Caco-2 (cell line): ENCODE measurements at regions not wholly inside any gene's neighbourhood (a gene's known extent, or its start where the extent isn't known, plus 50 kb on each side); places are given as distances from the start of the nearest gene placed in this dataset.

Experiments used
- BruUV-seq: library from RNA; stranded (reverse); fragments of 400-500 nt; replicated peaks from 2 replicates; lab custom pipeline; 2021; lab: Mats Ljungman, UMichigan
- CTCF ChIA-PET: fragments of 300-600 bp; sonication (Branson Sonifier 250); formaldehyde crosslinking; loops from one replicate; lab custom pipeline; 2022; ENCODE audit warnings: antibody characterized with exemption; lab: Charles Lee
- POLR2A ChIA-PET: fragments of 300-600 bp; sonication (Branson Sonifier 250); formaldehyde crosslinking; loops from one replicate; lab custom pipeline; 2022; ENCODE audit warnings: antibody characterized with exemption; lab: Charles Lee
- DNase-seq, 2 experiments: peaks; one replicate each; pipeline versions ENCODE4 v3.0.0 to v3.0.0-alpha.2; 2020 to 2022
- H3K27me3 ChIP-seq: replicated peaks from 2 replicates; pipeline ENCODE4 v1.6.0; 2011; ENCODE audit warnings: low read length; ENCODE audit not compliant: control insufficient read depth, insufficient read depth
- H3K36me3 ChIP-seq: 2 replicates; pipeline ENCODE4 v1.5.1; 2011; ENCODE audit warnings: low read length; ENCODE audit not compliant: control insufficient read depth, insufficient read depth
- H3K4me1 ChIP-seq: fragments of 250-450 bp; sonication (Bioruptor Pico); 2 replicates; pipeline ENCODE4 v1.5.1; 2020; ENCODE audit warnings: mild to moderate bottlenecking
- H3K4me3 ChIP-seq: 2 replicates; pipeline ENCODE4 v1.5.1; 2011; ENCODE audit warnings: low read depth, mild to moderate bottlenecking, control low read depth, low read length
- H3K9me3 ChIP-seq: fragments of 250-450 bp; sonication (Bioruptor Pico); 2 replicates; pipeline ENCODE4 v1.5.1; 2020; ENCODE audit warnings: mild to moderate bottlenecking, moderate library complexity
- H3K27ac Mint-ChIP-seq: one replicate; pipeline ENCODE4 v1.8.0; 2022; ENCODE audit warnings: mixed read lengths; ENCODE audit not compliant: unreplicated experiment
- H3K27me3 Mint-ChIP-seq: one replicate; pipeline ENCODE4 v1.8.0; 2022; ENCODE audit warnings: mixed read lengths; ENCODE audit not compliant: insufficient read depth, unreplicated experiment
- H3K36me3 Mint-ChIP-seq: one replicate; pipeline ENCODE4 v1.8.0; 2022; ENCODE audit warnings: mild to moderate bottlenecking, mixed read lengths; ENCODE audit not compliant: insufficient read depth, unreplicated experiment
- H3K4me1 Mint-ChIP-seq: one replicate; pipeline ENCODE4 v1.8.0; 2022; ENCODE audit warnings: low read depth, mixed read lengths; ENCODE audit not compliant: unreplicated experiment
- H3K4me3 Mint-ChIP-seq: one replicate; pipeline ENCODE4 v1.8.0; 2022; ENCODE audit warnings: mild to moderate bottlenecking, moderate library complexity, mixed read lengths; ENCODE audit not compliant: unreplicated experiment
- H3K9me3 Mint-ChIP-seq: one replicate; pipeline ENCODE4 v1.8.0; 2022; ENCODE audit warnings: mixed read lengths; ENCODE audit not compliant: unreplicated experiment
- intact Hi-C: fragments of 100-400 bp; cut with micrococcal nuclease; formaldehyde crosslinking; loops from one replicate; pipeline ENCODE4 v1.10.0; 2022; ENCODE audit not compliant: unreplicated experiment
- TF ChIP-seq, protein P1 (sequence below), 2 experiments: fragments of 200-600 bp in 1 of 2; IDR thresholded peaks; 1 replicate in 1 of 2; 2 replicates in 1 of 2; pipeline versions ENCODE4 v1.5.1 to v1.8.0; 2011 to 2022; ENCODE audit warnings: antibody characterized with exemption in 1 of 2, control low read depth in 1 of 2, inconsistent platforms in 1 of 2, low read depth in 1 of 2, low read length in 1 of 2, mild to moderate bottlenecking in 1 of 2, moderate library complexity in 1 of 2; ENCODE audit not compliant: insufficient read depth in 1 of 2, severe bottlenecking in 1 of 2, unreplicated experiment in 1 of 2

DNA sequence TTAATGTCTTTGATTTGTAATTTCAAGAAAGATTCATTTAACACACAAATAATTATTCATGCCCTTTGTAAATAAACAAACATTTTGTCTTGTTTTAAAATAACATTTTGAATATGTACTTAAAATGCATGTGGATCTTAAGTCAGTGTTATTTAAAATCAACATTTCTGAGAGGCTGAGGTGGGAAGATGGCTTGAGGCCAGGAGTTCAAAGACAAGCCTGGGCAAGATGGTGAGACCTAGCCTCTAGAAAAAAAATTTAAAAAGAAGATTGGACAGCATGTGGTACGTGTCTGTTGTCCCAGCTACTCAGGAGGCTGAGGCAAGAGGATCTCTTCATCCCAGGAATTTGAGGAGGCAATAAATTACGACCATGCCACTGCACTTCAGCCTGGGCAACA lies 1268.2 kb downstream of the SLITRK1 start:
- intact Hi-C loops = no loop called here
- no peaks in the 10 kb centered on the region for H3K27me3 ChIP-seq
- H3K4me1 ChIP-seq = no peaks in the 10 kb centered on the region
- H3K27ac Mint-ChIP-seq = no peak overlapping the region
- TF ChIP-seq, protein P1, sequence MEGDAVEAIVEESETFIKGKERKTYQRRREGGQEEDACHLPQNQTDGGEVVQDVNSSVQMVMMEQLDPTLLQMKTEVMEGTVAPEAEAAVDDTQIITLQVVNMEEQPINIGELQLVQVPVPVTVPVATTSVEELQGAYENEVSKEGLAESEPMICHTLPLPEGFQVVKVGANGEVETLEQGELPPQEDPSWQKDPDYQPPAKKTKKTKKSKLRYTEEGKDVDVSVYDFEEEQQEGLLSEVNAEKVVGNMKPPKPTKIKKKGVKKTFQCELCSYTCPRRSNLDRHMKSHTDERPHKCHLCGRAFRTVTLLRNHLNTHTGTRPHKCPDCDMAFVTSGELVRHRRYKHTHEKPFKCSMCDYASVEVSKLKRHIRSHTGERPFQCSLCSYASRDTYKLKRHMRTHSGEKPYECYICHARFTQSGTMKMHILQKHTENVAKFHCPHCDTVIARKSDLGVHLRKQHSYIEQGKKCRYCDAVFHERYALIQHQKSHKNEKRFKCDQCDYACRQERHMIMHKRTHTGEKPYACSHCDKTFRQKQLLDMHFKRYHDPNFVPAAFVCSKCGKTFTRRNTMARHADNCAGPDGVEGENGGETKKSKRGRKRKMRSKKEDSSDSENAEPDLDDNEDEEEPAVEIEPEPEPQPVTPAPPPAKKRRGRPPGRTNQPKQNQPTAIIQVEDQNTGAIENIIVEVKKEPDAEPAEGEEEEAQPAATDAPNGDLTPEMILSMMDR (IDR thresholded peaks at IDR 0.05; ENCODE audit: insufficient read depth in 1 of 2, low read depth in 1 of 2, low read length in 1 of 2, severe bottlenecking in 1 of 2, unreplicated experiment in 1 of 2) = no peak
- no peak for DNase-seq
- no TSS peak for BruUV-seq
- no peaks in the 10 kb centered on the region for H3K4me1 Mint-ChIP-seq
- H3K36me3 Mint-ChIP-seq = no peaks in the 10 kb centered on the region
- no peak overlapping the region for H3K4me3 ChIP-seq
- POLR2A ChIA-PET = no interaction called here
- CTCF ChIA-PET = no interaction called here
- H3K4me3 Mint-ChIP-seq = no peak overlapping the region
- no peaks in the 10 kb centered on the region for H3K9me3 Mint-ChIP-seq
- H3K9me3 ChIP-seq = no peaks in the 10 kb centered on the region; the same call in 1 of the 2 replicates
- no peaks in the 10 kb centered on the region for H3K36me3 ChIP-seq
- H3K27me3 Mint-ChIP-seq = no peaks in the 10 kb centered on the region

DNA sequence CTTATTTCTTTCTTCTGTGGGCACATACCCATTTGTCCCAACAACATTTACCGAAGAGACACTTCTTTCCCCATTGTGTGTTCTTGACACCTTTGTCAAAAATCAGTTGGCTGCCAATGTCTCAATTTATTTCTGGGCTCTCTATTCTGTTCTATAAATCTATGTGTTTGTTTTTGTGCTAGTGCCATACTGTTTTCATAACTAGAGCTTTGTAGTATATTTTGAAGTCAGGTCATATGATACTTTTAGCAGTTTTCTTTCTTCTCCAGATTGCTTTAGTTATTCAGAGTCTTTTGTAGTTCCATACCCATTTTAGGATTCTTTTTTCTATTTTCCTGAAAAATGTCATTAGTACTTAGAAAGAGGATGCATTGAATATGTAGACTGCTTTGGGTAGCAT lies 1276.3 kb downstream of the SLITRK1 start:
- Histone ChIP-seq H3K4me1 (no peaks in the 10 kb centered on the region), H3K27me3 (no peaks in the 10 kb centered on the region), H3K36me3 (no peaks in the 10 kb centered on the region), H3K9me3 (no peaks in the 10 kb centered on the region; the same call in 1 of the 2 replicates), H3K4me3 (no peak overlapping the region)
- DNase-seq = no peak
- no TSS peak for BruUV-seq
- Mint-ChIP-seq H3K4me3 (no peak overlapping the region), H3K36me3 (peaks cover 6% of the 10 kb centered on the region), H3K4me1 (no peaks in the 10 kb centered on the region), H3K27me3 (no peaks in the 10 kb centered on the region), H3K9me3 (peaks cover 37% of the 10 kb centered on the region), H3K27ac (no peak overlapping the region)
- POLR2A ChIA-PET = no interaction called here
- intact Hi-C loops = no loop called here
- CTCF ChIA-PET = no interaction called here
- TF ChIP-seq, protein P1 (IDR thresholded peaks at IDR 0.05; ENCODE audit: insufficient read depth in 1 of 2, low read depth in 1 of 2, low read length in 1 of 2, severe bottlenecking in 1 of 2, unreplicated experiment in 1 of 2) = no peak

DNA sequence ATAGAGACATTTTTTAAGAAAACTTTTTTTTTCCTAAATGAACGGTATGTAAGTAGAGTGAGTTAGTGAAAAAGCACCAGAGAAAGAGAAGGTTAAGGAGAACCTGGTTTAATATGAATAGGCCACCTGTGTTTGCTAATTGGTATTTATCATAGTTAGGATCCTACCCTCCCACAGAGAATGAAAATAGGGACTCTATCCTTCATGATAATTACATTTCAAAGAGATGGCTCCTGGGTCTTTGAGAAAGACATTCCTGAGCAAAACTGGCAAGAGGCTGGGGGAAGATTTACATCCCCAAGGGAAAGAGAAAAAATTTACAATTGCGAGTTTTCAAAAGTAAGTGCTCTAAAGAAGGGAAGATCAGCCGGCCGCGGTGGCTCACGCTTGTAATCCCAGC lies 1284.5 kb downstream of the SLITRK1 start:
- Histone ChIP-seq H3K27me3 (no peaks in the 10 kb centered on the region), H3K4me3 (no peak overlapping the region), H3K36me3 (no peaks in the 10 kb centered on the region), H3K4me1 (no peaks in the 10 kb centered on the region), H3K9me3 (no peaks in the 10 kb centered on the region; the same call in 1 of the 2 replicates)
- Mint-ChIP-seq H3K4me1 (no peaks in the 10 kb centered on the region), H3K9me3 (no peaks in the 10 kb centered on the region), H3K27me3 (no peaks in the 10 kb centered on the region), H3K27ac (no peak overlapping the region), H3K36me3 (no peaks in the 10 kb centered on the region), H3K4me3 (no peak overlapping the region)
- ChIA-PET CTCF (no interaction called here), POLR2A (no interaction called here)
- DNase-seq = no peak
- TF ChIP-seq, protein P1 (IDR thresholded peaks at IDR 0.05; ENCODE audit: insufficient read depth in 1 of 2, low read depth in 1 of 2, low read length in 1 of 2, severe bottlenecking in 1 of 2, unreplicated experiment in 1 of 2) = no peak
- intact Hi-C loops = no loop called here
- BruUV-seq = no TSS peak
